Neural cell (in vitro differentiated cells): ENCODE measurements at regions not wholly inside any gene's neighbourhood (a gene's known extent, or its start where the extent isn't known, plus 50 kb on each side); places are given as distances from the start of the nearest gene placed in this dataset.

ENCODE experiments used
- POLR2AphosphoS5 ChIP-seq: IDR thresholded peaks from 2 replicates; pipeline ENCODE4 v1.6.1; 2012
- RAD21 ChIP-seq: fragments of 450-650 bp; conservative IDR thresholded peaks from 2 replicates; pipeline ENCODE4 v1.6.1; 2014; ENCODE audit warnings: antibody characterized with exemption, mild to moderate bottlenecking, moderate library complexity
- SMC3 ChIP-seq: fragments of 450-650 bp; conservative IDR thresholded peaks from 2 replicates; pipeline ENCODE4 v1.6.1; 2014; ENCODE audit warnings: antibody characterized with exemption, mild to moderate bottlenecking, moderate library complexity; ENCODE audit not compliant: poor library complexity
- TF ChIP-seq, protein P1 (sequence below): IDR thresholded peaks from 2 replicates; pipeline ENCODE4 v1.6.1; 2012; ENCODE audit warnings: borderline replicate concordance
- TF ChIP-seq, protein P2 (sequence below): fragments of 450-650 bp; IDR thresholded peaks from 2 replicates; pipeline ENCODE4 v1.5.1; 2014; ENCODE audit warnings: antibody characterized with exemption, mild to moderate bottlenecking, moderate library complexity; ENCODE audit not compliant: poor library complexity, severe bottlenecking

DNA sequence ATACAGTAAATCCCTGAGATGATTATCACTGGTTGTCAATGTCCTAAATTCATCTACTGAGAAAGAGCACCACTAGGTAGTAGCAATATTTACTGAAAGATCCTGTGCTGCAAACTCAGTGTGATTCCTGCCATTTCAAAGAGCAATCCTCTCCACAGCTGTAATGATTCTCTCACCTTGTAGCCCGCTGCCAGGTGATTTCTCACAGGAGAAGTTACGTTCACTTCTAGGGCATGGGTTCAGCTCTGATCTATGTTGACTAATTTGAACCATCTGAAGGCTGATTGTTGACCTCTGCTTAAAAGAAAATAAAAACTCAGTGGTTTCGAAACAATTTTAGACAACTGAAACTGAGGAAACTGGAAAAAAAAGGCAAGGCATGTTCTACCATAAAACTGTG is 197.0 kb downstream of the FAT4 start:
- TF ChIP-seq, protein P1, sequence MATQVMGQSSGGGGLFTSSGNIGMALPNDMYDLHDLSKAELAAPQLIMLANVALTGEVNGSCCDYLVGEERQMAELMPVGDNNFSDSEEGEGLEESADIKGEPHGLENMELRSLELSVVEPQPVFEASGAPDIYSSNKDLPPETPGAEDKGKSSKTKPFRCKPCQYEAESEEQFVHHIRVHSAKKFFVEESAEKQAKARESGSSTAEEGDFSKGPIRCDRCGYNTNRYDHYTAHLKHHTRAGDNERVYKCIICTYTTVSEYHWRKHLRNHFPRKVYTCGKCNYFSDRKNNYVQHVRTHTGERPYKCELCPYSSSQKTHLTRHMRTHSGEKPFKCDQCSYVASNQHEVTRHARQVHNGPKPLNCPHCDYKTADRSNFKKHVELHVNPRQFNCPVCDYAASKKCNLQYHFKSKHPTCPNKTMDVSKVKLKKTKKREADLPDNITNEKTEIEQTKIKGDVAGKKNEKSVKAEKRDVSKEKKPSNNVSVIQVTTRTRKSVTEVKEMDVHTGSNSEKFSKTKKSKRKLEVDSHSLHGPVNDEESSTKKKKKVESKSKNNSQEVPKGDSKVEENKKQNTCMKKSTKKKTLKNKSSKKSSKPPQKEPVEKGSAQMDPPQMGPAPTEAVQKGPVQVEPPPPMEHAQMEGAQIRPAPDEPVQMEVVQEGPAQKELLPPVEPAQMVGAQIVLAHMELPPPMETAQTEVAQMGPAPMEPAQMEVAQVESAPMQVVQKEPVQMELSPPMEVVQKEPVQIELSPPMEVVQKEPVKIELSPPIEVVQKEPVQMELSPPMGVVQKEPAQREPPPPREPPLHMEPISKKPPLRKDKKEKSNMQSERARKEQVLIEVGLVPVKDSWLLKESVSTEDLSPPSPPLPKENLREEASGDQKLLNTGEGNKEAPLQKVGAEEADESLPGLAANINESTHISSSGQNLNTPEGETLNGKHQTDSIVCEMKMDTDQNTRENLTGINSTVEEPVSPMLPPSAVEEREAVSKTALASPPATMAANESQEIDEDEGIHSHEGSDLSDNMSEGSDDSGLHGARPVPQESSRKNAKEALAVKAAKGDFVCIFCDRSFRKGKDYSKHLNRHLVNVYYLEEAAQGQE: no peak
- TF ChIP-seq, protein P2, sequence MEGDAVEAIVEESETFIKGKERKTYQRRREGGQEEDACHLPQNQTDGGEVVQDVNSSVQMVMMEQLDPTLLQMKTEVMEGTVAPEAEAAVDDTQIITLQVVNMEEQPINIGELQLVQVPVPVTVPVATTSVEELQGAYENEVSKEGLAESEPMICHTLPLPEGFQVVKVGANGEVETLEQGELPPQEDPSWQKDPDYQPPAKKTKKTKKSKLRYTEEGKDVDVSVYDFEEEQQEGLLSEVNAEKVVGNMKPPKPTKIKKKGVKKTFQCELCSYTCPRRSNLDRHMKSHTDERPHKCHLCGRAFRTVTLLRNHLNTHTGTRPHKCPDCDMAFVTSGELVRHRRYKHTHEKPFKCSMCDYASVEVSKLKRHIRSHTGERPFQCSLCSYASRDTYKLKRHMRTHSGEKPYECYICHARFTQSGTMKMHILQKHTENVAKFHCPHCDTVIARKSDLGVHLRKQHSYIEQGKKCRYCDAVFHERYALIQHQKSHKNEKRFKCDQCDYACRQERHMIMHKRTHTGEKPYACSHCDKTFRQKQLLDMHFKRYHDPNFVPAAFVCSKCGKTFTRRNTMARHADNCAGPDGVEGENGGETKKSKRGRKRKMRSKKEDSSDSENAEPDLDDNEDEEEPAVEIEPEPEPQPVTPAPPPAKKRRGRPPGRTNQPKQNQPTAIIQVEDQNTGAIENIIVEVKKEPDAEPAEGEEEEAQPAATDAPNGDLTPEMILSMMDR: no peak
- no peak for TF ChIP-seq SMC3
- TF ChIP-seq RAD21: no peak
- TF ChIP-seq POLR2AphosphoS5: no peak
